ENCODE measurements at regions not wholly inside any gene's neighbourhood (a gene's known extent, or its start where the extent isn't known, plus 50 kb on each side); places are given as distances from the start of the nearest gene placed in this dataset.

DNA sequence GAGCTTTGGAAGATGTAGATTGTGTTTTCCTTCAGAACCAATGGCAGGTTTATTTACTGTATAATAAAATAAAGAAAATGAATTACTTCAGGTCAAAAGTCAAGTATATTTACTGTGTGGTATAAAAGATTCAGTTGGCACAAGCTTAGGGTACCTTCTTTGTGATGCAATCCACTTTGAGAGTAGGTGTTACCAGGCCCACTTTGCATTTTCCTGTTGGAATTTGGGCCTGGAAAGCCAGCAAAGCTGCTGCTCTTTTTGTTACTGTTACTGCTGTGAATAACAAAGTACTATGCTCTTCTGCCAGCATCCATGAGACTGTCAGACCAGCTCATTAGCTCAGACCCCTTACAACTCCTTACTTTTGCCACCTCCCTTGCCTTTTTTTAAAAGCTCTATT is 649.0 kb upstream of the SEL1L start:
- TF ChIP-seq POLR2AphosphoS5 (IDR thresholded peaks at IDR 0.05; ENCODE audit: low read depth, low read length) (no peak), TAF1 (IDR thresholded peaks at IDR 0.05; ENCODE audit: borderline replicate concordance, low read depth, low read length) (no peak)
